ENCODE measurements at regions not wholly inside any gene's neighbourhood (a gene's known extent, or its start where the extent isn't known, plus 50 kb on each side); places are given as distances from the start of the nearest gene placed in this dataset.

DNA sequence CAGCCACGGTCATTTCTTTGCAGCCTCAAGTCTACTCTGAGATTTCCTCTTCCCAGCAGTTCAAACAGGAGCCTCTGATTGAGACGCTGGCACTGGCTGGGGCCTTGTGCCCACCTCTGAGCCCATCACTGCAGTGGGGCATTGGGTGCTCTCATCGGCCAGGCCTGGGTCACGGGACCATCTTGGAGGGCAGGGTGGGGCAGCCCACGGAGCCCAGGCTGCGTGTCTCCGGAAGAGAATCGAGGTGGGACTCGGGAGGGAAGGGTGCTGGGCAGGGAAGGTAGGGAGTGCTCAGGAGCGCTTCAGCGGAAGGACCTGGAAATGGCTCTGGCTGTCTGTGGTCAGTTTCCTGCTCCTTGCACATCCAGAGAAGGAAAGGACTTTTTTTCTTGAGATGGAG is 82.4 kb downstream of the RTP5 start:
- no peaks in the 10 kb centered on the region for H3K9me3 ChIP-seq (ENCODE audit: control insufficient read depth, insufficient read depth, low read length)
- peaks cover 32% of the 10 kb centered on the region for H3K27me3 ChIP-seq (ENCODE audit: control insufficient read depth, insufficient read depth, low read length)
- no peaks in the 10 kb centered on the region for H3K4me1 ChIP-seq (ENCODE audit: control insufficient read depth, insufficient read depth, low read length)
- H3K4me3 ChIP-seq (ENCODE audit: low read depth, low read length): no peak overlapping the region
- no peaks in the 10 kb centered on the region for H3K36me3 ChIP-seq (ENCODE audit: control insufficient read depth, insufficient read depth, low read length)
- H3K9ac ChIP-seq (ENCODE audit: low read depth, low read length): no peak overlapping the region

DNA sequence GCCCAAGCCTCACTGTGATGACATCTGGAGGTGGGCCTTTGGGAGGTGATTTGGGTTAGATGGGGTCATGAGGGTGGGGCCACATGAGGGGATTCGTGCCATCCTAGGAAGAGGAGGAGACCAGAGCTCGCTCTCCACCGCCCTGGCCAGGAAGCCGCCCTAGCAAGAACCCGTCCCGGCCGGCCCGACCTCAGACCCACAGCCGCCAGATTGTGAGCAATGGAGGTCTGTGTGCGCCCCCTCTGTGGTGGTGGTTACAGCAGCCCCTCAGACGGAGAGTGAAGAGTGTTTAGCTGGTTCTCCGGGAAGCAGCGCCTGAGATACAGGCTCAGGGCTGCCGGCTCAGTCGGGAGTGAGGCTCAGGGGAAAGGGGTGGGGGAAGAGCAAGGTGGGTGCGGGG is 83.3 kb downstream of the RTP5 start:
- Histone ChIP-seq H3K9me3 (ENCODE audit: control insufficient read depth, insufficient read depth, low read length) (no peaks in the 10 kb centered on the region), H3K9ac (ENCODE audit: low read depth, low read length) (no peak overlapping the region), H3K36me3 (ENCODE audit: control insufficient read depth, insufficient read depth, low read length) (no peaks in the 10 kb centered on the region), H3K4me3 (ENCODE audit: low read depth, low read length) (no peak overlapping the region), H3K27me3 (ENCODE audit: control insufficient read depth, insufficient read depth, low read length) (peaks cover 25% of the 10 kb centered on the region), H3K4me1 (ENCODE audit: control insufficient read depth, insufficient read depth, low read length) (no peaks in the 10 kb centered on the region)

DNA sequence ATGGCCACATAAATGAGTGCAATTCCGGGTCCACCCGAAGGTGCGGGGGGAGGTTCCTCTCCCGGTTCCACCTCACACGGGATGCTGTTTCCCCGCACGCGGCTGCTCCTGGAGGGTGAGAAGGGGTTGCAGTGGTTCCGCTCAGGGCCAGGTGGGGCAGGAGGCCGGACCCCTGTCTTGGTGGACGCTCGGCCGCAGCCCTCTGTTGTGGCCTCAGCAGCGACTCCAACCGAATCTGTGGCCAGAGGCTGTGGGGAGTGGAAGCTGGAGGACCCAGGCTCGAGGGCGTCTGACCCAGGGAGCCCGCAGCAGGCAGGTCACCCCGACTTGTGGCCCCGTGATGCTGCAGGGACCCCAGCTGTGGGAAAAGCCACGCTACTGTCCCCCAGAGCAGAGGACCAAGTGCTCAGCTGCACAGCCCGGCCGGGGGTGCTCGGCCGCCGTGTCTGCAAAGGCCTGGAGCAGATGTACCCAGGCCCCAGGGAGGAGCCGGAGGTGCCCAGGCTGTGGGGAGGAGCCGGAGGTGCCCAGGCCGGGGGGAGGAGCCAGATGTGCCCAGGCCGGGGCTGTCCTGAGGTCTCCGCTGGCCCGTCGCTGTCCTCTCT is 83.9 kb downstream of the RTP5 start:
- Histone ChIP-seq H3K9ac (ENCODE audit: low read depth, low read length) (no peak overlapping the region), H3K4me3 (ENCODE audit: low read depth, low read length) (no peak overlapping the region), H3K36me3 (ENCODE audit: control insufficient read depth, insufficient read depth, low read length) (no peaks in the 10 kb centered on the region), H3K9me3 (ENCODE audit: control insufficient read depth, insufficient read depth, low read length) (no peaks in the 10 kb centered on the region), H3K4me1 (ENCODE audit: control insufficient read depth, insufficient read depth, low read length) (no peaks in the 10 kb centered on the region), H3K27me3 (ENCODE audit: control insufficient read depth, insufficient read depth, low read length) (peaks cover 19% of the 10 kb centered on the region)

DNA sequence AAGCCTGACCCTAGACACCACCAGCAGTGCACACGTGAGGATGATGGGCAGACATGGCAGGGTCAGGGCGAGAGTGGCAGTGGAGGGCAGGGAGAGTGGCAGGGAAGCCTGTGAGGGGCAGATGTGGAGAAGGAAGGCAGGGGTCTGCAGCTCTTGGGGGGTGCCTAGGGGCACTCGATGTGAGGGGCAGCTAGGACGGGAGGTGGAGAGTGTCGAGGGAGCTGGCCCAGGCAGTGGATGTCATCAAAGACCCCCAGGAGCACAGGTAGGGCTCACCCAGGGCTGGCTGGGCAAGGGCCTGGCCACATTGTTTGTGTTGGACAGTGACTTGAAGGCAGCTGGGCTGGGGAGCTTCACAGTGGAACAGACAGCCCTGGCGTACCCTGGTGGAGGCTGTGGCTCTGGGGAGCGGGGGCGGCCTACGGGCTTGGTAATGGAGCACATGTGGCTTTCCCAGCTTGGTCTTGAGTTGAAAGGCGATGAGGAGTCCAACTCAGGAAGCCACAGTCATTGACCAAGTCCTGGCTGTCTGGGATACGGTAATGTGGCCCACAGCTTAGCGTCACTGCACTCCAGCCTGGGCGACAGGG is 87.1 kb downstream of the RTP5 start:
- Histone ChIP-seq H3K9me3 (ENCODE audit: control insufficient read depth, insufficient read depth, low read length) (no peaks in the 10 kb centered on the region), H3K9ac (ENCODE audit: low read depth, low read length) (no peak overlapping the region), H3K36me3 (ENCODE audit: control insufficient read depth, insufficient read depth, low read length) (no peaks in the 10 kb centered on the region), H3K27me3 (ENCODE audit: control insufficient read depth, insufficient read depth, low read length) (peaks cover 6% of the 10 kb centered on the region), H3K4me3 (ENCODE audit: low read depth, low read length) (no peak overlapping the region), H3K4me1 (ENCODE audit: control insufficient read depth, insufficient read depth, low read length) (no peaks in the 10 kb centered on the region)

DNA sequence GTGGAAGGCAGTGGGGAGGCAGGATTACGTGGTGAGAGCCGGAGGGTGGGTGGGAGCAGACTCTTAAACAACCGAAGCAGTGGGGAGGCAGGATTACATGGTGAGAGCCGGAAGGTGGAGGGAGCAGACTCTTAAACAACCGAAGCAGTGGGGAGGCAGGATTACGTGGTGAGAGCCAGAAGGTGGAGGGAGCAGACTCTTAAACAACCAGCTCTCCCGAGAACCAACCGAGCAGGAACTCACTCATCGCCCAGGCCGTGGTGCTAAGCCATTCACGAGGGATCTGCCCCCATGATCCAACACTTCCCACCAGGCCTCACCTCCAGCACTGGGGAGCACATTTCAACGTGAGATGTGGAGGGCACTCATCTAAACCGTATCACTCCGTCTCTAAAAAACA is 87.7 kb downstream of the RTP5 start:
- H3K27me3 ChIP-seq (ENCODE audit: control insufficient read depth, insufficient read depth, low read length): peaks cover 3% of the 10 kb centered on the region
- no peaks in the 10 kb centered on the region for H3K9me3 ChIP-seq (ENCODE audit: control insufficient read depth, insufficient read depth, low read length)
- no peak overlapping the region for H3K4me3 ChIP-seq (ENCODE audit: low read depth, low read length)
- no peaks in the 10 kb centered on the region for H3K36me3 ChIP-seq (ENCODE audit: control insufficient read depth, insufficient read depth, low read length)
- H3K9ac ChIP-seq (ENCODE audit: low read depth, low read length): no peak overlapping the region
- no peaks in the 10 kb centered on the region for H3K4me1 ChIP-seq (ENCODE audit: control insufficient read depth, insufficient read depth, low read length)

DNA sequence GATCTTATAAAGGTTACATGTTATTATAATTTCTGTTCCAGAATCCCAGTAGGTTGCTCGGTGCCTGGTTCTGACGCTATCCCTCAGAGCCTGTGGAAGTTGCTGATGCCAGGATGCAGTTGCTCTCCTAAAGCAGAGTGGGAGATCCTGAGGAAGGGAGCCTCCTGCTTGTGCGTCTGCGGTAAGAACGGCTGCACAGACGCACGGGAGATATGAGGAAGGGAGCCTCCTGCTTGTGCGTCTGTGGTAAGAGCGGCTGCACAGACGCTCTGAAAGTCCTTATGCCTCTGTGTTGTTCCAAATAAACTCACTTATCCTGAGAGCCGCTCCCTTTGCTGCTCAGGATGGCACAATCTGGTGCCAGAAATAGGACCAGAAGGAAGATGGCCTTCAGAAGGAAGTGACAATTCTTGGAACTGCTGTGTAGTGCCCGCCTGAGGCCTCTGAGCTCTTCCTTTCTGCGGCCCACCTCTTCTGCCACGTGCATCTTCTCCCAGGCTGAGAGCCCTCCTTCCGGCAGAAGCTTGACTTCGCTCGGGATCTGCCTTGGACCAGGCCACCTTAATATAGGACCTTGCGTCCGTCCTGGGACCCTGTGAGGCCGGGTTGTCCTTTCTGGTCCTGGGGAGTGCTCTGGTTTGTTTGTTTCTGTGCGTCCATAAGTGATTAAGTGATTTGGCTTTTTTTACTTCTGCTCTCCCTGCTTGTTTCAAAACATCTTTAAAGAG is 89.5 kb downstream of the RTP5 start:
- Histone ChIP-seq H3K9ac (ENCODE audit: low read depth, low read length) (no peak overlapping the region), H3K36me3 (ENCODE audit: control insufficient read depth, insufficient read depth, low read length) (no peaks in the 10 kb centered on the region), H3K27me3 (ENCODE audit: control insufficient read depth, insufficient read depth, low read length) (peaks cover 3% of the 10 kb centered on the region), H3K9me3 (ENCODE audit: control insufficient read depth, insufficient read depth, low read length) (no peaks in the 10 kb centered on the region), H3K4me1 (ENCODE audit: control insufficient read depth, insufficient read depth, low read length) (no peaks in the 10 kb centered on the region), H3K4me3 (ENCODE audit: low read depth, low read length) (no peak overlapping the region)

DNA sequence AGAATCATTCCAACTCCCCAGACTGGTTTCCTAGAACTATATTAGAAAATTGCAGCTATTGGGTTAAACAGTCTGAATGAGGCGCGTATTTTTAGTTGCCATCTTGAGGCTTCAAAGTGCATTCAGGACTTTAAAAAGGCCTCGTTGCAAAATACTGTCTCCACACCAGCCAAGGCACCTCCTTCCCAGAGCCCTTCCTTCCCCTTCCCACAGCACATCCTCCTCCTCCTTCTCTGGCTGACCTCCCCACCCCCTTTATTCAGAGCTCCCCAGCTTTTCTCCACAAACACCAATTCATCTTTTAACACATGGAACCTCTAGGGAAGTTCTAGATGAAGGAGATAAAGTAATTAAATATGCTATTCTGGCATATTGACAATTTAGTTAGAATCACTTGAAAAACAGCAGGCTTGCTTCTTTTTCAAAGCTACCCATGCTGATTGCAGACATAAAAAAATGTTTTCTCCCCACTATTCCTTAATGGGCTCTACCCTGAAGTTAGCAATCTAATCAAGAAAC is 90.3 kb downstream of the RTP5 start:
- no peaks in the 10 kb centered on the region for H3K9me3 ChIP-seq (ENCODE audit: control insufficient read depth, insufficient read depth, low read length)
- H3K9ac ChIP-seq (ENCODE audit: low read depth, low read length): no peak overlapping the region
- H3K36me3 ChIP-seq (ENCODE audit: control insufficient read depth, insufficient read depth, low read length): no peaks in the 10 kb centered on the region
- H3K27me3 ChIP-seq (ENCODE audit: control insufficient read depth, insufficient read depth, low read length): peaks cover 3% of the 10 kb centered on the region
- H3K4me3 ChIP-seq (ENCODE audit: low read depth, low read length): no peak overlapping the region
- H3K4me1 ChIP-seq (ENCODE audit: control insufficient read depth, insufficient read depth, low read length): no peaks in the 10 kb centered on the region

DNA sequence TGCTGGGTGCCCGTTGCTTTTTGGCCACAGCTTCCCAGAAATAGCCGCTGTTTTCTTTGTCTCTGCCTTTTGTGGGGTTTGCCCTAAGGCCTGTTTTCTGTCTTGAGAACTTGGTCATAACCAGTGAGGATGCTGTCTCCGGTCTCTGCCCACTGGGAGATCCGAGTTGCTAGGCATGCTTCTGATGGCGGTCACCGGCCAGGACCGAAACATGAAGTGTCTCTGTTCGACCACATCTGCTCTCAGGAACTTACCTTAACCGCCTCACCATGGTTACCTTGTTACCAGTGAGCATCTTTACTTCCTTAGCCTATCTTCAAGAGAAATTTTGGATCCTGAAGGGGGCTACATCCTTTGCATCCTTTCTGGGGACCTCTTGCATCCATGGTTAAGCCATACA is 91.9 kb downstream of the RTP5 start:
- H3K9ac ChIP-seq (ENCODE audit: low read depth, low read length): no peak overlapping the region
- H3K9me3 ChIP-seq (ENCODE audit: control insufficient read depth, insufficient read depth, low read length): no peaks in the 10 kb centered on the region
- no peak overlapping the region for H3K4me3 ChIP-seq (ENCODE audit: low read depth, low read length)
- H3K4me1 ChIP-seq (ENCODE audit: control insufficient read depth, insufficient read depth, low read length): no peaks in the 10 kb centered on the region
- H3K36me3 ChIP-seq (ENCODE audit: control insufficient read depth, insufficient read depth, low read length): no peaks in the 10 kb centered on the region
- no peaks in the 10 kb centered on the region for H3K27me3 ChIP-seq (ENCODE audit: control insufficient read depth, insufficient read depth, low read length)

DNA sequence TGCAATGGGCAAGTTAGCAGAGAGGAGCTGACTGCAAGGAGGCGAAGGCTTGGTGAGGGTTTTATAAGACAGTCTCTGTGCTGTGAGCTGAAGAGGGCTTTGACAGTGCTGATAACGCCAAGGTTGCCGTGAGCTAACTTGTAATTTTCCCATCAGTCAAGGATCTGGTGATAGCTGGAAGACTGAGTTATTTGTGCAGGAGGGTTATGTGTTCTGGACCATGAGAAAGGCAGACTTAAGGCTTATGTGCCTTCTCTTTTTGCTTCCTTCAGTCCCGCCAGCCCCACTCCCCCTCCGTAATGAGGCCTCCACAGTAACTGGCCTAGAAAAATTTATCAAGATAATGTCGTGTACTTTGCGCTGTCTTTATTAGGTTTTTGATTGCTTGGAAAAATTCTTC is 94.6 kb downstream of the RTP5 start:
- no peaks in the 10 kb centered on the region for H3K9me3 ChIP-seq (ENCODE audit: control insufficient read depth, insufficient read depth, low read length)
- peaks cover 2% of the 10 kb centered on the region for H3K36me3 ChIP-seq (ENCODE audit: control insufficient read depth, insufficient read depth, low read length)
- H3K4me3 ChIP-seq (ENCODE audit: low read depth, low read length): no peak overlapping the region
- no peak overlapping the region for H3K9ac ChIP-seq (ENCODE audit: low read depth, low read length)
- H3K4me1 ChIP-seq (ENCODE audit: control insufficient read depth, insufficient read depth, low read length): no peaks in the 10 kb centered on the region
- H3K27me3 ChIP-seq (ENCODE audit: control insufficient read depth, insufficient read depth, low read length): no peaks in the 10 kb centered on the region

DNA sequence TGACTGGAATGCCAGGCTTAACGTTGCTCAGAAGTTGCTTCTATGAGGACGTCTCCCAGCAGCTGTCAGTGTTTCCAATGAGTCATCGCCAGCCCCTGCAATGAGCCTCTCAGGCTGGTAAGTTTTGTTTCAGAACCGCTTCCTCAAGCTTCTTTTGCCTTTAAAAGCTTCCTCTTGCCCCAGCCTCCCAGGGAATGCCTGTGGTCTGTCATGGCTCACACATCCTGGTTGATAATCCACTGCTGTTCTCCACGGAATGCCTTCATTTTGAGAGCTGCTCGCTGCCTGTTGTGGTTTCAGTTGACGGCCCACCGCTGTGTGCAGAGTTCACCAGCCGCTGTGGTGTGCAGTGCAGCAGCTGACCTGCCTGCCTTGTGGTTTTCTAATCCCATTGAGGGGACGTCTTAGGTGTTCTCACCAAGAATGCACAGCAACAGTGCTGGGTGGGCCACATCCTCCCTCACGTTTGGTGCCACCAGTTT is 96.4 kb downstream of the RTP5 start:
- peaks cover 2% of the 10 kb centered on the region for H3K36me3 ChIP-seq (ENCODE audit: control insufficient read depth, insufficient read depth, low read length)
- no peaks in the 10 kb centered on the region for H3K9me3 ChIP-seq (ENCODE audit: control insufficient read depth, insufficient read depth, low read length)
- no peaks in the 10 kb centered on the region for H3K4me1 ChIP-seq (ENCODE audit: control insufficient read depth, insufficient read depth, low read length)
- H3K9ac ChIP-seq (ENCODE audit: low read depth, low read length): no peak overlapping the region
- H3K4me3 ChIP-seq (ENCODE audit: low read depth, low read length): no peak overlapping the region
- no peaks in the 10 kb centered on the region for H3K27me3 ChIP-seq (ENCODE audit: control insufficient read depth, insufficient read depth, low read length)

DNA sequence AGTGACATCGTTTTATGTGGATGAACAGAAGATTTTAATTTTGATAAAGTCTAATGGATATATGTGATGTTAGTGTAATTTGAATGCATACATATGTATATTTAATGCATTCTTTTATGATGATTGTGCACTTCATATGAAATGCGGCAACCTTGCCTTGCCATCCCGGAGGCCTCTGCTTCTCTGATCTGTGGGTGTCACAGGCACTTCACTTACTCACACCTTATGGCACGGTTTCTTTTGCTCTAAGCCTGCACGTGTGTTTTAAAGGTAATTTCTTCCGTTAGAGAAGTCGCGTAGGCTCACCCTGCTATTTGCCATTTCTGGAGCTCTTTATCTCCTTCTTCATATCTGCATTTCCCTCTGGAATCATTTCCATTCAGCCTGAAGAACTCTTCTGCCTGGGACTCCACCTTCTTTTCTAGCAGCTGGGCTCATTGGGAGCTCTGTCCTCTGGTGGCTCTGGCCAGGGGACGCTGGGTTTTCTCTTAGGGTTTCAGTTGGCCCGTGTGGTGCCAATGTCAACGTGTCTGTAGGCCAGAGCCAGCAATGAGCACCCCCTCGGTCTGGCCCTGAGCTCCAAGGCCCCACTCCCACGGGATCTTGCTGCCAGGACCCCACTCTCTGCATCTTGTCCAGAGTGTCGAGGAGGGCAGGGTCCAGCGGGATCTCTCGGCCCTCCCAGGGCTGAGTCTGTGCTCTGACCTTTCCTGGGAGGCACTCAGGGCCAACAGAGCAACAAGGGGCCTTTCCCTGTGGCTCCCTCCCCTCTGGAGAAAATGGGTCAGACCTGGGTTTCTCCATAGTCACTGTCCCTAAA is 97.3 kb downstream of the RTP5 start:
- Histone ChIP-seq H3K36me3 (ENCODE audit: control insufficient read depth, insufficient read depth, low read length) (peaks cover 2% of the 10 kb centered on the region), H3K9ac (ENCODE audit: low read depth, low read length) (no peak overlapping the region), H3K4me3 (ENCODE audit: low read depth, low read length) (no peak overlapping the region), H3K4me1 (ENCODE audit: control insufficient read depth, insufficient read depth, low read length) (no peaks in the 10 kb centered on the region), H3K9me3 (ENCODE audit: control insufficient read depth, insufficient read depth, low read length) (no peaks in the 10 kb centered on the region), H3K27me3 (ENCODE audit: control insufficient read depth, insufficient read depth, low read length) (no peaks in the 10 kb centered on the region)
